GM21381 (cell line): ENCODE measurements at regions not wholly inside any gene's neighbourhood (a gene's known extent, or its start where the extent isn't known, plus 50 kb on each side); places are given as distances from the start of the nearest gene placed in this dataset.
"Not testable (repeated sequence)": the region's sequence is repeated elsewhere in the genome, so short reads cannot be mapped to it uniquely, and the experiment has no call there.

ENCODE experiments used
- ATAC-seq: cut with Tn5 transposase; IDR thresholded peaks from one replicate; pipeline ENCODE4 v1.9.1; 2021; ENCODE audit warnings: mild to moderate bottlenecking, moderate library complexity; ENCODE audit not compliant: unreplicated experiment

- ATAC-seq, result not testable (repeated sequence)
These were observed 52.3 kb downstream of the SEPTIN7 start for GRCh38 chr7:35853194-35853593.

GRCh38 chr7:35854311-35854710, 53.5 kb downstream of the SEPTIN7 start:
- no peak for ATAC-seq

DNA sequence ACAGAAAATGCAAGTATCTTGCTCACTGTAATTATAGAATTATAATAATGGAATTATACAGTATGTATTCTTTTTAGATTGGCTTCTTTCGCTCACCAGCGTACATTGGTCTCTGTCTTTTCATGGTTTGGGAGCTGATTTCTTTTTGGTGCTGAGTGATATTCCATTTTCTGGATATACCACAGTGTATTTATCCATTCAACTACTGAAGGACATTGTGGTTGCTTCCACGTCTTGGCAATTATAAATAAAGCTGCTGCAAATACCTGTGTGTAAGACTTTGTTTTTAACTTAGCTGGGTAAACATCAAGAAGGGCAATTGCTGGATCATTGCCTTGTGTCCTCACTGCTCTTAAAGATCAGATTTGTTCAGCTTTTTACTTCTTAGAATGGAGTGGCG, 55.3 kb downstream of the SEPTIN7 start:
- ATAC-seq, result no peak

DNA sequence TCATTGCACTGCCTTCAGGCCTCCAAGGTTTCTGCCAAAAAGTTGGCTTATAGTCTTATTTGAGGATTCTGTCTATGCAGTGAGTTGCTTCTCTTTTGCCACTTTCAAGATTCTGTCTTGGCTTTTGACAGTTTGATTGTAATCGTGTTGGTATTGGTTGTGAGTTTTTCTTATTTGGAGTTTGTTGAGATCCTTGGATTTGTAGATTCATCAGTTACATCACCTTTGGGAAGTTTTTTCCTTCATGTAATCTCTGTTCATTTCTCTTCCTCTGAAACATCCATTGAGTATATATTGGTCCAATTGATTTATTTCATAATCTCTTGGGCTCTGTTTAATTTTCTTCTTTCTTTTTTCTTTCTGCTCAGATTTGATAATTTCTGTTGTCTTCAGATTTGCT, 59.8 kb downstream of the SEPTIN7 start:
- ATAC-seq, result no peak

DNA sequence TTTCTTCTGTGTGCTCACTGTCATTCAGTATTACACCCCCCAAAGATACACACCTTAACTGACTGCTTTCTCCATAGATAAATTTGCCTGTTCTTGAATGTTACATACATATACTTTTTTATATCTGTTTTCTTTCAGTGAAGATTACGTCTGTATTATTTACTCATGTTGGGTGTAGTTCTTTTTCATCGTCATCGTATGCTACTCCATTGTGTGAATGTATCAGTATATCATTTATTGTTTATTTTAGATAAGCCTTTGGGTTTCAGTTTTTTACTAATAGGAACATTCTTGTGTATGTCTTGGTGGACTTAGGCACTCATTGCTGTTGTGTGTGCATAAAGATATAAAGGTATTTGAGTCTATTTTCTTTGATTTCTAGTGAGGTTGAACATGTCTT, 64.4 kb downstream of the SEPTIN7 start:
- no peak for ATAC-seq

DNA sequence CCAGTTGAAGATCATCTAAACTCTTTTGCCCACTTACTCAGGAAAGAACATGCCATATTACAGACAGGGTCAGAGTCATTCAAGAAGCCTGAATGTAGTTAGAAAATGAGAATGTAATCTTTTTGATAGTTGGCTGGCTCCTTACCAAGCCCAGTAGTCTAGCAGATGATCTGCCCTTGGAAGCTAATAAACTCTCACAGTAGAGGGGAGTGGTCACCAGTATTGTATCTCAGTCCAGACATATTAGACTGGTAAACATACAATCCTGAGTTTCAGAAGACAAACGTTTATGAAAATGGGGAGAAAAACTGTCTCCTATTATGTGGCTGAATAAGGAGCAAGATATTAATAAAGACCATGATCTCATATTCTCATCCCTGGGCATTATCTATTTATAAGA, 65.3 kb downstream of the SEPTIN7 start:
- no peak for ATAC-seq

DNA sequence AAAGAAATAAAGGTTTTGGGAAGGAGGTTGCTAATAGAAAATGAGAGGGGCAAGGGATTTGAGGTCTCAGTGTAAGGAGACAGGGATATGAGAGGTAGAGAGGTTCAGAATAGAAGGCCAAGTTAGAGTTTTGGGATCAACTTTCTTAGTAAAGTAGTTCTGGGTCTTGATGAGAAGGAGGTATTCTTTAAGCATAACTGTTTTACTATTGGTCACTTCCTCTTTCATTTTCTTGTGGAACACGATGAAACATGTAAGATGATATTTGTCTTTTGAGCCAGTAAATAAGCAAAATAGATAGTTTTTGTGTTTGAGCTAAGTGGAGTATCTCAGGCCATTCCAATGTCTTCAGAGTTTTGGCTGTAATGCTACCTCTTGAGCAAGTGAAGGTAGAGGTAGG, 68.3 kb downstream of the SEPTIN7 start:
- not testable (repeated sequence) for ATAC-seq

GRCh38 chr7:35869810-35870209, 69.0 kb downstream of the SEPTIN7 start:
- ATAC-seq, result no peak

DNA sequence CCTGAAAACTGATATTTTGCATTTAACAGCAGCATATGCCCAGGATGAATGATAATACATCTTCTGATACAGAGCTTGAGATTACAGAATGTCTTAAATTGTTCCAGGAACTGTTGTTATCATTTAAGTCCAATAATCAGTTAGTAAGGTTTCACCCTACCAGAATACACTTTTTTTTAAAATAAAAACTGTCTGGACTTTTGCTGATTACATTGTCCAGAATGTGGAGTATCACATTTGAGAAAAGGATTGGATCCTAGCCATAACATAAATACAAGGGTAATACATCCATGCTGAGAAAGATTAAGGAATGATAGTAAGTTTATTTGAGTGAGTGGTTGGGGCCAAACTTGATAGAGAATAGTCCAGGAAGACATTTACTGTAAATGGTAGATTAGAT, 71.0 kb downstream of the SEPTIN7 start:
- no peak for ATAC-seq

- no peak for ATAC-seq
These were observed 74.0 kb downstream of the SEPTIN7 start for GRCh38 chr7:35874886-35875285.

DNA sequence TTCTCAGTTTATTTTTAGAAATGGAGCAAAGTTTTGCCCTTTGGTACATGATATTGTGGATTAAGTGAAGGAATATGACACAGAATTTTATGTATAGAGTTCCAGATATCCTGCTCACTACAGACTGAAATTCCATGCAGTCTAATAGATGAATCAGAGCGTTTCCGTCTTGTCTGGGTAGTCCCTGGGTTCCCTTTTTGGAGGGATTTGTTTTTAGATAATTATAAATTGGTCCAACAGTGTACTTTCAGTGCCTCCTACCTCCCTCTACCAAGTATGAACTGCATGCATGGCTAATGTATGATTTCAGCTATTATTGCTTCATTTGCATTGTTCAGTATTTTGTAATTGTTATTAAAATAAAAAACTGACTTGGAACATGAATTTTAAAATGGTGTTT, 74.4 kb downstream of the SEPTIN7 start:
- ATAC-seq, result no peak

DNA sequence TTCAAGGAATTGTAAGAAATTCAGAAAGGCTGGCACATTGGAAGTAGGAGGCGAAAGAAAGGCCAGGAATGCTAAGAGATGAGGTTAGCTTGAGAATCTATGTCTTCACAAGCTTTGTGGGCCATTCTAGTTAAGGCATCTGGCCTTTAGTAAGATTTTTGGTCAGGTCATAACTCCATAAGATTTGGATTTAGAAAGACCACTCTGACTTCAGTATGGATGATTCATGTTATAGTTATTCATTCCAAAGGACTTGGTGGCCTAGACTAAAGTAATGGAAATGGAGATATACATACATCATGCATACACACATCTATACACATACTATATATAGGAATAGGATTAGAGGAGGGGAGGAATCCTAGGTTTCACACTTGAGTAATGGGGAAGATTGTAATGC, 77.5 kb downstream of the SEPTIN7 start:
- ATAC-seq, result no peak

DNA sequence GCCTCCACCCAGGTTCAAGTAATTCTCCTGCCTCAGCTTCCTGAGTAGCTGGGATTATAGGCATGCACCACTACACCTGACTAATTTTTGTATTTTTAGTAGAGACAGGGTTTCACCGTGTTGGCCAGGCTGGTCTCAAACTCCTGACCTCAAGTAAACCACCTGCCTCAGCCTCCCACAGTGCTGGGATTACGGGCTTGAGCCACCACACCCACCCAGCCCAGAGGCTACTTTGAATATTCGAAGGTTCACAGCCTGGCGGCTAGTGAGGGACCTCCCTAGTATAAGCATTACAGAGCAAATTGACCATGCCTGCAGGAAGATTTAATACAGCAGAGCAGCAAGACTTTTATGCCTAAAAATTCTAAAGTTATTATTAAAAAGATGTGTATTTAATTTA, 86.6 kb downstream of the SEPTIN7 start:
- ATAC-seq, result not testable (repeated sequence)

DNA sequence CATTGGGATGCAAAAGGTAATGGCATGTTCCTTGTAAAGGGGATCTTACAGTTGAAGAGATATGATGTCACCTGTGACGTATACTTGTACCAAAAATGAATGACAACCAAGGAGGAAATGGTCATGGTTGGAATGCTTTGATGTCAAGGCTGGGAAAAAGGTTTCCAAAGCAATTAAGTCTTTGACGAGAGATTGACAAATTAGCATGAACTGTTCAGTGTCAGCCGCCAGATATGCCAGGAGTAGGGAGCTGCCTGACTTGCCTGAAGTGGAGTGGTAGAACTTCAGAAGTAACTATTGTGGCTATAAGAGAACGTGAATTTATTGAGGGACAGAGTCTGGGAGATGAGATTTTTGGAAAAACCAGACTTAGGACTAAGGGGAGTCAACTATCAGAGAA, 88.1 kb downstream of the SEPTIN7 start:
- ATAC-seq, result no peak

GRCh38 chr7:35889870-35890269, 89.0 kb downstream of the SEPTIN7 start:
- no peak for ATAC-seq

GRCh38 chr7:35891004-35891830, 90.4 kb downstream of the SEPTIN7 start:
- no peak for ATAC-seq

GRCh38 chr7:35893649-35894048, 92.8 kb downstream of the SEPTIN7 start:
- no peak for ATAC-seq

- ATAC-seq, result no peak
These were observed 93.9 kb downstream of the SEPTIN7 start for GRCh38 chr7:35894721-35895120.

GRCh38 chr7:35900651-35901050, 99.8 kb downstream of the SEPTIN7 start:
- no peak for ATAC-seq

DNA sequence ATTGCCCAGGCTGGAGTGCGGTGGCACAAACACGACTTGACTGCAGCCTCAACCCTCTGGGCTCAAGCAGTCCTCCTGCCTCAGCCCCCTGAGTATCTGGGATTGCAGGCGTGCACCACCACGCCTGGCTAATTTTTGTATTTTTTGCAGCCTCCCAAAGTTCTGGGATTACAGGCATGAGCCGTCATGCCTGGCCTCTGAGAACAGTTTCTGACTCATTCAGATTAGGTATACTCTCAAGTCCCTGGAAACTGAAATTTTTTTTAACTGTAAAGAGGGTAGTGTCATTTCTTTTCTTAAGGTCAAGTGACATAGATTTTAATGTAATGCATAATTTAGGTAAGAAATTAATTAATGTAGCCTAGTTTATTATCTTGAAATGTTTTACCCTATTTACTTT, 104.7 kb downstream of the SEPTIN7 start:
- ATAC-seq, result no peak

DNA sequence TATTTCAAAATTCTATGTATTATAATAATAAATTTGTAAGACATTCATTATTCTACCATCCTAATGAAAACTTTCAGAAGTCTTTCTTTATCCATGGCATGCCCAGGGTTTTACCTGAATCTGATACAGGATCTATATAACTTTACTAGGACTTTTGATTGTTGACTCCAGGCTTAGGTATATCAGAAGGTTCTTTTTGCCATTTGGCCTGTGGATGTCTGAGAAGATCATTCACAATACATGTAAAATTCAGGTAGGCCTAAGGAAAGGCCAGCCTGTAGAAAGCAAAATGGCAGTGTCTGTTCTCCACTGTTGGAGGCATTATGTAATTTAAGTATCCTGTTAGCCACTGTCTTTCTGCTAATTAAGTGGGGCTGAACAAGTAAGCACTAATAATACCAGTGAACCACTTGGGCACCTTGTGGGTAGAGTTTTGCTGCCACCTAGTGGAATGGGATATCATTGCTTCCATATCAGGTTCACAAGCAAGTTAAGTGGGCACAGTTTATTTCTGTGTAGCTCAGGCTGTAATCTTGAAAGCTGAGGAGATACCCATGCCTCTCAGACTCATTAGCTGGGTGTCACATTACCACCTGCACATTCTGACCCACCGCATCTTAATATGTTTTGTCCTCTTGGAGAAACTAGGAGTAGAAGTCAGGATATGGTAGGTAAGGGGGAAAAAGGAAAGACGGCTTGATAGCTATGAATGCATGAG, 105.5 kb downstream of the SEPTIN7 start:
- ATAC-seq, result peak; percentile 80
